K562 (cell line): ENCODE measurements at regions not wholly inside any gene's neighbourhood (a gene's known extent, or its start where the extent isn't known, plus 50 kb on each side); places are given as distances from the start of the nearest gene placed in this dataset.

Experiments used
- ARNT ChIP-seq, 2 experiments: fragments of 450-650 bp; IDR thresholded peaks; 2 replicates each; pipeline ENCODE4 v1.6.1; 2016; ENCODE audit warnings: mild to moderate bottlenecking in 1 of 2
- E4F1 ChIP-seq: fragments of 250-450 bp; sonication (Bioruptor Pico); IDR thresholded peaks from 2 replicates; pipeline ENCODE4 v1.5.0; 2021; ENCODE audit warnings: mild to moderate bottlenecking, borderline replicate concordance
- ETS1 ChIP-seq: conservative IDR thresholded peaks from 2 replicates; pipeline ENCODE4 v1.6.1; 2011; ENCODE audit warnings: low read depth, mild to moderate bottlenecking, low read length; ENCODE audit not compliant: control insufficient read depth
- JUNB ChIP-seq: fragments of 450-650 bp; formaldehyde crosslinking; conservative IDR thresholded peaks from 2 replicates; pipeline ENCODE4 v1.4.0; 2020; ENCODE audit warnings: mild to moderate bottlenecking
- JUND ChIP-seq, 2 experiments: IDR thresholded peaks; 2 replicates in 1 of 2; 3 replicates in 1 of 2; pipeline ENCODE4 v1.6.1; 2011; ENCODE audit warnings: borderline replicate concordance in 2 of 2, low read depth in 2 of 2, low read length in 2 of 2, improper control_type of control experiment in 1 of 2, missing biosample characterization in 1 of 2, missing genetic modification characterization in 1 of 2, missing genetic modification reagents in 1 of 2
- KHSRP ChIP-seq: fragments of 450-650 bp; IDR thresholded peaks from 2 replicates; pipeline ENCODE4 v1.6.1; 2017
- NR0B1 ChIP-seq: fragments of 450-650 bp; IDR thresholded peaks from one replicate; pipeline ENCODE4 v1.6.1; 2018; ENCODE audit warnings: mild to moderate bottlenecking, moderate library complexity; ENCODE audit not compliant: partially characterized antibody
- OTX1 ChIP-seq: fragments of 450-650 bp; formaldehyde crosslinking; IDR thresholded peaks from 2 replicates; pipeline ENCODE4 v1.4.0; 2022; ENCODE audit warnings: mild to moderate bottlenecking
- PKNOX1 ChIP-seq: fragments of 450-650 bp; IDR thresholded peaks from 2 replicates; pipeline ENCODE4 v1.6.1; 2016
- POLR2H ChIP-seq: IDR thresholded peaks from 2 replicates; pipeline ENCODE4 v1.6.1; 2016; ENCODE audit warnings: missing genetic modification characterization, low read depth, mild to moderate bottlenecking, control low read depth, missing compliant biosample characterization, moderate library complexity
- RCOR1 ChIP-seq, 2 experiments: IDR thresholded peaks; 2 replicates each; pipeline ENCODE4 v1.6.1; 2012; ENCODE audit warnings: low read depth in 2 of 2, low read length in 2 of 2, borderline replicate concordance in 1 of 2, improper control_type of control experiment in 1 of 2
- SETDB1 ChIP-seq: IDR thresholded peaks from one replicate; pipeline ENCODE4 v1.6.1; 2012; ENCODE audit warnings: low read length, control low read depth, inconsistent platforms
- SLC30A9 ChIP-seq: fragments of 250-450 bp; sonication (Bioruptor Pico); IDR thresholded peaks from 2 replicates; pipeline ENCODE4 v1.8.0; 2022; ENCODE audit warnings: mild to moderate bottlenecking, moderate library complexity
- SNIP1 ChIP-seq: fragments of 450-650 bp; IDR thresholded peaks from 2 replicates; pipeline ENCODE4 v1.7.1; 2017; ENCODE audit warnings: low read depth, mild to moderate bottlenecking
- TBP ChIP-seq: optimal IDR thresholded peaks from 2 replicates; pipeline ENCODE3; 2011; ENCODE audit warnings: low read depth, low read length, improper control_type of control experiment
- ZNF133 ChIP-seq: fragments of 250-450 bp; sonication (Bioruptor Pico); IDR thresholded peaks from 2 replicates; pipeline ENCODE4 v1.4.0; 2020; ENCODE audit warnings: mild to moderate bottlenecking
- ZNF347 ChIP-seq: fragments of 450-650 bp; formaldehyde crosslinking; IDR thresholded peaks from 2 replicates; pipeline ENCODE4 v1.4.0; 2020; ENCODE audit warnings: low read depth, mild to moderate bottlenecking, moderate library complexity
- ZNF449 ChIP-seq: fragments of 250-450 bp; sonication (Bioruptor Pico); IDR thresholded peaks from 2 replicates; pipeline ENCODE4 v1.8.0; 2022; ENCODE audit warnings: moderate library complexity, mild to moderate bottlenecking, inconsistent platforms
- ZNF511 ChIP-seq: sonication (generic); formaldehyde crosslinking; IDR thresholded peaks from 2 replicates; pipeline ENCODE4 v1.8.0; 2022; ENCODE audit warnings: mild to moderate bottlenecking, missing genetic modification reagents

- TF ChIP-seq ETS1: no peak
- TF ChIP-seq ARNT (IDR thresholded peaks at IDR 0.05): no peak
- TF ChIP-seq OTX1: no peak
- TF ChIP-seq PKNOX1: peak; percentile 47; the same call in 1 of the 2 replicates
- TF ChIP-seq ZNF449 (CRISPR knock-in tag): no peak
- no peak for TF ChIP-seq E4F1
- TF ChIP-seq RCOR1 (IDR thresholded peaks at IDR 0.05; ENCODE audit: borderline replicate concordance in 1 of 2, low read depth in 2 of 2, low read length in 2 of 2): no peak
- no peak for TF ChIP-seq JUNB (CRISPR knock-in tag)
- no peak for TF ChIP-seq SNIP1
- TF ChIP-seq KHSRP: no peak
- no peak for TF ChIP-seq SETDB1
- no peak for TF ChIP-seq TBP
- TF ChIP-seq NR0B1: no peak
- TF ChIP-seq ZNF347 (CRISPR knock-in tag): no peak
- no peak for TF ChIP-seq ZNF133
- TF ChIP-seq JUND (IDR thresholded peaks at IDR 0.05; ENCODE audit: borderline replicate concordance, low read depth, low read length): peak; percentile 7; the same call in 1 of the 2 replicates
- TF ChIP-seq JUND (tag; IDR thresholded peaks at IDR 0.05; ENCODE audit: borderline replicate concordance, low read depth, low read length): peak; percentile 9; the same call in 1 of the 3 replicates
- TF ChIP-seq SLC30A9 (CRISPR knock-in tag): no peak
- TF ChIP-seq POLR2H (tag): no peak
- TF ChIP-seq ZNF511 (CRISPR knock-in tag): no peak
Measured at GRCh38 chr3:72320095-72320954, 527.9 kb downstream of the SHQ1 start (continued).
